ENCODE measurements at regions not wholly inside any gene's neighbourhood (a gene's known extent, or its start where the extent isn't known, plus 50 kb on each side); places are given as distances from the start of the nearest gene placed in this dataset.

- no peak for TF ChIP-seq CTCF (conservative IDR thresholded peaks at IDR 0.05; ENCODE audit: low read depth, low read length)
- DNase-seq (ENCODE audit: low read depth): no peak
- no peak overlapping the region for H3K4me3 ChIP-seq (ENCODE audit: low read depth, low read length)
These were observed 181.9 kb downstream of the C1orf94 start for GRCh38 chr1:34358636-34359035.

- no peak overlapping the region for H3K4me3 ChIP-seq (ENCODE audit: low read depth, low read length)
- TF ChIP-seq CTCF (conservative IDR thresholded peaks at IDR 0.05; ENCODE audit: low read depth, low read length): no peak
- no peak for DNase-seq (ENCODE audit: low read depth)
These were observed 182.7 kb downstream of the C1orf94 start for GRCh38 chr1:34359411-34359810.

DNA sequence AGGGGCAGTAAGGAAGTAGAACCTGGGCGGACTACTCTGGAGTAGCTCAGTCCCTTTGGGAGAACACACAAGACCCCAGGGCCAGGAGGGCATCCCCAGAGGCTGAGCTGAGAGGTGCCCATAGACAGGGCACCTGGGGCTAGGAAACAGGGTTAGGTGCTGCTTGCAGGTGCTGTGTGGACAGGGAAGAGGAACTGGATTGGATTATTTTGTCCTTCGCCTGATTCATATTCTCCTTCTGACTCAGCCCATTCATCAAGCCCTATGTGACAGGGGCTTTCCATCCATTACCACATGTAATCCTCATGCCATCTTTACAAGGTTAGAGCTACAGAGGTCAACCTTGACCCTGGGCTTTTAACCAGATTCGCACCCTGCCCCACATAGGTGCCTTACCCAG, 183.9 kb downstream of the C1orf94 start:
- no peak overlapping the region for H3K4me3 ChIP-seq (ENCODE audit: low read depth, low read length)
- no peak for DNase-seq (ENCODE audit: low read depth)
- no peak for TF ChIP-seq CTCF (conservative IDR thresholded peaks at IDR 0.05; ENCODE audit: low read depth, low read length)

DNA sequence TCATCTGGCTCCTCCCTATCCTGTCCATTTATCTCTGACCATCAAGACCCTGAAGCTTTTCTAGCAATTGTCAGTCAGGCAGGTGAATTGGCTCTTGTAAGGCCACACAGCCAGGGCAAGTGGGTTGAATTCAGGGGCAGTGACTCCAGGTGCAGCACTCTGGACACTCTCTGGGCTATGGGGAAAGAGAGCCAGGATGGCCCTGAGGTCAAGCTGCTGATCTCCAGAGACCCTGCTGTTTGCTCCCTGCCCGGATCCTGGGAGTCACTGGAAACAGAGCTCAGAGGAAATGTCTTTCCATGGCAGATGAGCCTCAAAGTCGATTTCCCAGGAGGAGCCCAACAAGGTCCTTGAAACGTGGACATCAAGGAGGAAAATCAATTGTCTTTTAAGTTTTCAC, 184.4 kb downstream of the C1orf94 start:
- H3K4me3 ChIP-seq (ENCODE audit: low read depth, low read length): no peak overlapping the region
- no peak for DNase-seq (ENCODE audit: low read depth)
- TF ChIP-seq CTCF (conservative IDR thresholded peaks at IDR 0.05; ENCODE audit: low read depth, low read length): no peak

- no peak overlapping the region for H3K4me3 ChIP-seq (ENCODE audit: low read depth, low read length)
- no peak for DNase-seq (ENCODE audit: low read depth)
- TF ChIP-seq CTCF (conservative IDR thresholded peaks at IDR 0.05; ENCODE audit: low read depth, low read length): no peak
These were observed 185.2 kb downstream of the C1orf94 start for GRCh38 chr1:34361781-34362357.

GRCh38 chr1:34362949-34363348, 186.2 kb downstream of the C1orf94 start:
- no peak overlapping the region for H3K4me3 ChIP-seq (ENCODE audit: low read depth, low read length)
- no peak for TF ChIP-seq CTCF (conservative IDR thresholded peaks at IDR 0.05; ENCODE audit: low read depth, low read length)
- DNase-seq (ENCODE audit: low read depth): no peak

- no peak for TF ChIP-seq CTCF (conservative IDR thresholded peaks at IDR 0.05; ENCODE audit: low read depth, low read length)
- H3K4me3 ChIP-seq (ENCODE audit: low read depth, low read length): no peak overlapping the region
- no peak for DNase-seq (ENCODE audit: low read depth)
These were observed 186.7 kb downstream of the C1orf94 start for GRCh38 chr1:34363447-34363846.
